ENCODE measurements at regions not wholly inside any gene's neighbourhood (a gene's known extent, or its start where the extent isn't known, plus 50 kb on each side); places are given as distances from the start of the nearest gene placed in this dataset.

DNA sequence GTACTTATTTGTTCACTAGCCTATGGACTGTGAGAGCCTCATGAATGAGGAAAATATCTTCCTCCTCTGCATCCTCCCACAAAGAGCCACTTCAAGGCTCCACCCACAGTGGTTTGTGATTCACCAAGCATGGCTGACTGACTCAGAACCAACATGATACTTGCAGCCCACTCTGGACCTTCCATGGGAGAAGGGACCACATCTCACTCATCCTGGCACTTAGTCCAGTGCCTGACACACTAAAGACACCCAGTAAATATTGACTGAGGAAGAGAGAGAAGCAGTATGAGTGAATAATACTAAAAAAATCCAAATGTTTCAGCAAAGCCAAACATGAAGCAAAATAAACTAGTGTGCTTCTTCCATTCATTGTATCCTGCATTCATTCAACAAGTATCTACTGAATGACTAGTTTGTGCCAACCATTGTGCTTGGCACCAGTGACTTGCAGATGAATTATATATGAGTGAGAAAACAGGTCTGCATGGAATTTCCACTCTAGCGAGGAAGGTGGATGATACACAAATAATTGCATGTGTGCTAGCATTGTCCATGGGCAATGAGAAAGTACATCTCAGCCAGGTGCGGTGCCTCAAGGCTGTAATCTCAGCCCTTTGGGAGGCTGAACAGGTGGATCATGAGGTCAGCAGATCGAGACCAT, 54.9 kb upstream of the BLID start:
- no peak for DNase-seq (ENCODE audit: low spot score)
- H3K27me3 Mint-ChIP-seq (ENCODE audit: unreplicated experiment), result no peaks in the 10 kb centered on the region
- H3K9me3 Mint-ChIP-seq (ENCODE audit: unreplicated experiment), result no peaks in the 10 kb centered on the region
- no peak overlapping the region for H3K4me3 Mint-ChIP-seq (ENCODE audit: unreplicated experiment)
- H3K4me1 Mint-ChIP-seq (ENCODE audit: unreplicated experiment), result no peaks in the 10 kb centered on the region
- TF ChIP-seq, protein P1, sequence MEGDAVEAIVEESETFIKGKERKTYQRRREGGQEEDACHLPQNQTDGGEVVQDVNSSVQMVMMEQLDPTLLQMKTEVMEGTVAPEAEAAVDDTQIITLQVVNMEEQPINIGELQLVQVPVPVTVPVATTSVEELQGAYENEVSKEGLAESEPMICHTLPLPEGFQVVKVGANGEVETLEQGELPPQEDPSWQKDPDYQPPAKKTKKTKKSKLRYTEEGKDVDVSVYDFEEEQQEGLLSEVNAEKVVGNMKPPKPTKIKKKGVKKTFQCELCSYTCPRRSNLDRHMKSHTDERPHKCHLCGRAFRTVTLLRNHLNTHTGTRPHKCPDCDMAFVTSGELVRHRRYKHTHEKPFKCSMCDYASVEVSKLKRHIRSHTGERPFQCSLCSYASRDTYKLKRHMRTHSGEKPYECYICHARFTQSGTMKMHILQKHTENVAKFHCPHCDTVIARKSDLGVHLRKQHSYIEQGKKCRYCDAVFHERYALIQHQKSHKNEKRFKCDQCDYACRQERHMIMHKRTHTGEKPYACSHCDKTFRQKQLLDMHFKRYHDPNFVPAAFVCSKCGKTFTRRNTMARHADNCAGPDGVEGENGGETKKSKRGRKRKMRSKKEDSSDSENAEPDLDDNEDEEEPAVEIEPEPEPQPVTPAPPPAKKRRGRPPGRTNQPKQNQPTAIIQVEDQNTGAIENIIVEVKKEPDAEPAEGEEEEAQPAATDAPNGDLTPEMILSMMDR (IDR thresholded peaks at IDR 0.05; ENCODE audit: unreplicated experiment), result no peak
- no peak overlapping the region for H3K27ac Mint-ChIP-seq (ENCODE audit: unreplicated experiment)
- no peaks in the 10 kb centered on the region for H3K36me3 Mint-ChIP-seq (ENCODE audit: low read depth, unreplicated experiment)

DNA sequence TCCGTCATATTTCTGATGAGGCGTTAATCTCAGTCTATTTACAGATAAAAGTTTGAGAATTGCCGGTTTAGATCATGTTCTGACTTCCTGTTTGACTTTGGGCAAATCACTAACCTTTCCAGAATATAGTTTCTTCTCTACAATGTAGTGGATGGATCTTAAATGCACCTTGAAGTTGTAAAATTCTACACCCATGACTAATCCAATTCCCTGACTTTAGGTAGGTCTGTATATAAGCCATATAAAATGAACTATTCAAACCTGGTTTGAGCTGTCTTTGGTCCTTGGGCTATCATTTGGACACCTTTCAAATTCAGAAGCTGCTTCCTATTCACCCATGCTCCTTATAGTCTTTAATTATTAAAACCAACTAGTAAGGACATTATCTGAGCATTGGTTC, 52.2 kb upstream of the BLID start:
- H3K4me3 Mint-ChIP-seq (ENCODE audit: unreplicated experiment), result no peak overlapping the region
- no peaks in the 10 kb centered on the region for H3K27me3 Mint-ChIP-seq (ENCODE audit: unreplicated experiment)
- no peak for DNase-seq (ENCODE audit: low spot score)
- H3K9me3 Mint-ChIP-seq (ENCODE audit: unreplicated experiment), result no peaks in the 10 kb centered on the region
- no peaks in the 10 kb centered on the region for H3K36me3 Mint-ChIP-seq (ENCODE audit: low read depth, unreplicated experiment)
- TF ChIP-seq, protein P1 (IDR thresholded peaks at IDR 0.05; ENCODE audit: unreplicated experiment), result no peak
- H3K4me1 Mint-ChIP-seq (ENCODE audit: unreplicated experiment), result no peaks in the 10 kb centered on the region
- no peak overlapping the region for H3K27ac Mint-ChIP-seq (ENCODE audit: unreplicated experiment)

DNA sequence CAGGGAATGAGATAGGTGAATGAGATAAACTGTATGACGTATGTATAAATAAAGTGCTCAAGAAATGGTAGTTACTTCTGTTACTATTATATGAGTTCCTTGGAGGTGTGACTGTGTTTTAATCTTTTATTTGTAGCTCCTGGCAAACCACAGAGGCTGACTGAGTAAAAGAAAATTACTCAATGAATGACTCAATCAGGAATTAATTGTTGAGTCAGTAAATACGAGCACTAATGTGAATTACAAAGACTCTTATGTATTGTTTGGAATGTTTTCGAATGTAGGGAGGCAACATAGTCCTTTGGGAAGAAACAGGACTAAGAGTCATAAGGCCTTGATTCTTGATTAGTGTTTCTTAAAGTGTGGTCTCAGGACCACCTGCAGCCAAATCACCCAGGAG, 51.1 kb upstream of the BLID start:
- Mint-ChIP-seq H3K27me3 (ENCODE audit: unreplicated experiment) (no peaks in the 10 kb centered on the region), H3K4me3 (ENCODE audit: unreplicated experiment) (no peak overlapping the region), H3K27ac (ENCODE audit: unreplicated experiment) (no peak overlapping the region), H3K9me3 (ENCODE audit: unreplicated experiment) (no peaks in the 10 kb centered on the region), H3K4me1 (ENCODE audit: unreplicated experiment) (no peaks in the 10 kb centered on the region), H3K36me3 (ENCODE audit: low read depth, unreplicated experiment) (no peaks in the 10 kb centered on the region)
- TF ChIP-seq, protein P1 (IDR thresholded peaks at IDR 0.05; ENCODE audit: unreplicated experiment), result no peak
- no peak for DNase-seq (ENCODE audit: low spot score)

DNA sequence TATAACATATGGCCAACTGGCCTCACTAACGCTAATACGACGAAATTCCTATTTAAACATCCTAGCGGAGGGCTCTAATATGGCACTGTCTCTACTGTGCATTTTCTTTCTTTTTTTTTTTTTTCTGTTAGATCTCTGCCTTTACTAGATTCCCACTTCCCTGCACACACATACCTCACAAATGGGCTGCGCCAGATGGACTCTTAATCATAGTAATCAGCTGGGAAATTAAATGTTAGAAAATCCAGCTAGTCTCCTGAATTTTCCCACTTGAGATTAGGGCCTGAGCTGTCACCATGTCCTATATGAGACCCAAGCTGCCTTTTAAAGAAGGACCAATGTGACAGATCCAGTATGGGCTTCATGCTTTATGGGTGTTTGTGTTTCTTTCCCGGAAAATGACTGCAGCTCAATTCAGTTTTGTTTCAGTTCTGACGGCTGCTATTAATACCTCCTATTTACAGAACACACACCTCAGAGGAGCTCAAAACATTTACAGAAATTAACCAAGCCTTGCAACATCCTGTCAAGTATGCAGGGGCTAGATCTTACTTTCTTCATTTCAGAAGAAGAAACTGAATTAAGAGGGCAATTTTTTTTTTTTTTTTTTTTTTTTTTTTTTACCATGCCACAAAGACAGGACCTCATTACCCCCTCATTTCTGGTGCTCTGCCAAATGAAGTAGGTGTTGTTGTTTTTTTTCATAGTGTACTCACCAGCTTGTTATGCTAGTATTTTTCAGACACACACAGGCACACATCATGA, 49.8 kb upstream of the BLID start:
- no peaks in the 10 kb centered on the region for H3K9me3 Mint-ChIP-seq (ENCODE audit: unreplicated experiment)
- no peaks in the 10 kb centered on the region for H3K36me3 Mint-ChIP-seq (ENCODE audit: low read depth, unreplicated experiment)
- DNase-seq (ENCODE audit: low spot score), result no peak
- no peak overlapping the region for H3K27ac Mint-ChIP-seq (ENCODE audit: unreplicated experiment)
- no peak overlapping the region for H3K4me3 Mint-ChIP-seq (ENCODE audit: unreplicated experiment)
- TF ChIP-seq, protein P1 (IDR thresholded peaks at IDR 0.05; ENCODE audit: unreplicated experiment), result no peak
- H3K4me1 Mint-ChIP-seq (ENCODE audit: unreplicated experiment), result peaks cover 8% of the 10 kb centered on the region
- H3K27me3 Mint-ChIP-seq (ENCODE audit: unreplicated experiment), result no peaks in the 10 kb centered on the region
